Fibroblast of mammary gland (primary cell): ENCODE measurements at regions not wholly inside any gene's neighbourhood (a gene's known extent, or its start where the extent isn't known, plus 50 kb on each side); places are given as distances from the start of the nearest gene placed in this dataset.
"Not testable (repeated sequence)": the region's sequence is repeated elsewhere in the genome, so short reads cannot be mapped to it uniquely, and the experiment has no call there.

Source experiments
- DNase-seq: peaks from one replicate; pipeline ENCODE4 v3.0.0-alpha.2; 2010; ENCODE audit warnings: low read depth
- H3K4me3 ChIP-seq: 2 replicates; pipeline ENCODE4 v1.5.1; 2011; ENCODE audit warnings: low read depth, mild to moderate bottlenecking, low read length, moderate library complexity; ENCODE audit not compliant: control insufficient read depth
- CTCF ChIP-seq: conservative IDR thresholded peaks from 2 replicates; pipeline ENCODE4 v1.5.1; 2011; ENCODE audit warnings: low read depth, low read length, inconsistent platforms; ENCODE audit not compliant: control insufficient read depth, insufficient read depth

- DNase-seq = no peak
- no peak overlapping the region for H3K4me3 ChIP-seq
- no peak for TF ChIP-seq CTCF
Measured at GRCh38 chr1:185654952-185655314, 79.3 kb upstream of the HMCN1 start.

- DNase-seq = no peak
- TF ChIP-seq CTCF = no peak
- no peak overlapping the region for H3K4me3 ChIP-seq
Measured at GRCh38 chr1:185654199-185654951, 79.8 kb upstream of the HMCN1 start.

- no peak for TF ChIP-seq CTCF
- DNase-seq = no peak
- no peak overlapping the region for H3K4me3 ChIP-seq
Measured at GRCh38 chr1:185653615-185654014, 80.6 kb upstream of the HMCN1 start.

- peak; percentile 22 for DNase-seq
- no peak overlapping the region for H3K4me3 ChIP-seq
- peak; percentile 36 for TF ChIP-seq CTCF
Measured at GRCh38 chr1:185652348-185652747, 81.8 kb upstream of the HMCN1 start.

GRCh38 chr1:185650602-185651230, 83.5 kb upstream of the HMCN1 start:
- DNase-seq = no peak
- no peak for TF ChIP-seq CTCF
- H3K4me3 ChIP-seq = no peak overlapping the region

- no peak for TF ChIP-seq CTCF
- H3K4me3 ChIP-seq = no peak overlapping the region
- DNase-seq = no peak
Measured at GRCh38 chr1:185648858-185649589, 85.2 kb upstream of the HMCN1 start.

- not testable (repeated sequence) for DNase-seq, H3K4me3 ChIP-seq
Measured at GRCh38 chr1:185647597-185648267, 86.5 kb upstream of the HMCN1 start.
